SK-N-SH treated with all-trans-retinoic acid at 6 μM for 48 hours (cell line): ENCODE measurements at regions not wholly inside any gene's neighbourhood (a gene's known extent, or its start where the extent isn't known, plus 50 kb on each side); places are given as distances from the start of the nearest gene placed in this dataset.

Source experiments
- ATAC-seq: fragments of 200-7000 bp; cut with Tn5 transposase; 3 replicates; pipeline ENCODE4 v1.9.1; 2020; ENCODE audit warnings: mild to moderate bottlenecking, moderate library complexity
- BACH2 ChIP-seq: fragments of 250-450 bp; sonication (Bioruptor Pico); IDR thresholded peaks from 2 replicates; pipeline ENCODE4 v1.9.0; 2021; ENCODE audit warnings: mild to moderate bottlenecking, borderline replicate concordance
- CSDC2 ChIP-seq: fragments of 250-450 bp; sonication (Bioruptor Pico); IDR thresholded peaks from 2 replicates; pipeline ENCODE4 v1.5.0; 2020; ENCODE audit warnings: mild to moderate bottlenecking, moderate library complexity
- ESRRG ChIP-seq: fragments of 250-450 bp; sonication (Bioruptor Pico); IDR thresholded peaks from 2 replicates; pipeline ENCODE4 v1.6.1; 2021; ENCODE audit warnings: mild to moderate bottlenecking
- GLIS3 ChIP-seq: fragments of 250-450 bp; sonication (Bioruptor Pico); IDR thresholded peaks from 2 replicates; pipeline ENCODE4 v1.5.0; 2020; ENCODE audit warnings: mild to moderate bottlenecking, moderate library complexity
- ISL1 ChIP-seq: fragments of 250-450 bp; sonication (Bioruptor Pico); IDR thresholded peaks from 2 replicates; pipeline ENCODE4 v2.1.2; 2022; ENCODE audit warnings: mild to moderate bottlenecking, moderate library complexity
- OSR1 ChIP-seq: fragments of 250-450 bp; sonication (Bioruptor Pico); IDR thresholded peaks from 2 replicates; pipeline ENCODE4 v1.8.0; 2022; ENCODE audit warnings: moderate library complexity, mild to moderate bottlenecking, inconsistent platforms
- PATZ1 ChIP-seq: fragments of 250-450 bp; sonication (Bioruptor Pico); IDR thresholded peaks from 2 replicates; pipeline ENCODE4 v1.8.0; 2020; ENCODE audit warnings: mild to moderate bottlenecking, moderate library complexity, borderline replicate concordance
- POU6F1 ChIP-seq: fragments of 250-450 bp; sonication (Bioruptor Pico); IDR thresholded peaks from 2 replicates; pipeline ENCODE4 v1.8.0; 2021; ENCODE audit warnings: low read depth, mild to moderate bottlenecking, moderate library complexity, borderline replicate concordance
- PPARA ChIP-seq: fragments of 250-450 bp; sonication (Bioruptor Pico); IDR thresholded peaks from 2 replicates; pipeline ENCODE4 v1.5.0; 2020; ENCODE audit warnings: mild to moderate bottlenecking, borderline replicate concordance
- RARB ChIP-seq: fragments of 250-450 bp; sonication (Bioruptor Pico); IDR thresholded peaks from 2 replicates; pipeline ENCODE4 v1.8.0; 2021; ENCODE audit warnings: mild to moderate bottlenecking, moderate library complexity
- SNAI2 ChIP-seq: fragments of 250-450 bp; sonication (Bioruptor Pico); IDR thresholded peaks from 2 replicates; pipeline ENCODE4 v1.5.0; 2020; ENCODE audit warnings: mild to moderate bottlenecking, moderate library complexity
- TOX ChIP-seq: fragments of 250-450 bp; sonication (Bioruptor Pico); IDR thresholded peaks from 2 replicates; pipeline ENCODE4 v1.8.0; 2021; ENCODE audit warnings: mild to moderate bottlenecking, moderate library complexity, borderline replicate concordance
- TSHZ2 ChIP-seq: fragments of 250-450 bp; sonication (Bioruptor Pico); IDR thresholded peaks from 2 replicates; pipeline ENCODE4 v1.5.0; 2020; ENCODE audit warnings: mild to moderate bottlenecking, moderate library complexity
- ZC3H10 ChIP-seq: fragments of 250-450 bp; sonication (Bioruptor Pico); IDR thresholded peaks from 2 replicates; pipeline ENCODE4 v1.5.1; 2021; ENCODE audit warnings: mild to moderate bottlenecking, moderate library complexity
- ZFP3 ChIP-seq: fragments of 250-450 bp; sonication (Bioruptor Pico); IDR thresholded peaks from 2 replicates; pipeline ENCODE4 v1.5.0; 2020; ENCODE audit warnings: mild to moderate bottlenecking, moderate library complexity
- ZNF565 ChIP-seq: fragments of 450-650 bp; formaldehyde crosslinking; conservative IDR thresholded peaks from 2 replicates; pipeline ENCODE4 v1.5.0; 2020; ENCODE audit warnings: low read depth, mild to moderate bottlenecking, moderate library complexity
- ZNF70 ChIP-seq: fragments of 450-650 bp; formaldehyde crosslinking; IDR thresholded peaks from 2 replicates; pipeline ENCODE4 v1.5.0; 2020; ENCODE audit warnings: mild to moderate bottlenecking, moderate library complexity
- TF ChIP-seq, protein P1 (sequence below): fragments of 250-450 bp; sonication (Bioruptor Pico); IDR thresholded peaks from 2 replicates; pipeline ENCODE4 v1.5.1; 2020; ENCODE audit warnings: low read depth, mild to moderate bottlenecking, moderate library complexity
- TF ChIP-seq, protein P2 (sequence below): fragments of 250-450 bp; sonication (Bioruptor Pico); IDR thresholded peaks from 2 replicates; pipeline ENCODE4 v1.5.1; 2021; ENCODE audit warnings: mild to moderate bottlenecking, moderate library complexity

DNA sequence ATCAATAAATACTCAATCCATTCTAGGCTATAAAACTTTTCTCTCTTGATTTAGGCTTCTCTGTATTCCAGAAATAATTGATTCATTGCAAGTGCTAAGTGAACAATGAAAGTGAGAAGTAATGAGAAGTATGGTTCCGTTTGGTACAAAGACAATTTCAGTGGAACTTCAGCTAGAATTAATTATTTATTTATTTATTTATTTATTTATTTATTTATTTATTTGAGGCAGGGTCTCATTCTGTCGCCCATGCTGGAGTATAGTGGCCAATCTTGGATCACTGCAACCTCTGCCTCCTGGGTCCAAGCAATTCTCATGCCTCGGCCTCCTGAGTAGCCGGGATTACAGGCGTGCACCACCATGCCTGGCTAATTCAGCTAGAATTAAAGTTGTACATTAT lies 262.1 kb downstream of the B3GLCT start (continued):
- TF ChIP-seq, protein P1, sequence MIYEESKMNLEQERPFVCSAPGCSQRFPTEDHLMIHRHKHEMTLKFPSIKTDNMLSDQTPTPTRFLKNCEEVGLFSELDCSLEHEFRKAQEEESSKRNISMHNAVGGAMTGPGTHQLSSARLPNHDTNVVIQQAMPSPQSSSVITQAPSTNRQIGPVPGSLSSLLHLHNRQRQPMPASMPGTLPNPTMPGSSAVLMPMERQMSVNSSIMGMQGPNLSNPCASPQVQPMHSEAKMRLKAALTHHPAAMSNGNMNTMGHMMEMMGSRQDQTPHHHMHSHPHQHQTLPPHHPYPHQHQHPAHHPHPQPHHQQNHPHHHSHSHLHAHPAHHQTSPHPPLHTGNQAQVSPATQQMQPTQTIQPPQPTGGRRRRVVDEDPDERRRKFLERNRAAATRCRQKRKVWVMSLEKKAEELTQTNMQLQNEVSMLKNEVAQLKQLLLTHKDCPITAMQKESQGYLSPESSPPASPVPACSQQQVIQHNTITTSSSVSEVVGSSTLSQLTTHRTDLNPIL (CRISPR knock-in tag): no peak
- TF ChIP-seq ZNF565 (no peak), ISL1 (CRISPR knock-in tag) (no peak)
- TF ChIP-seq, protein P2, sequence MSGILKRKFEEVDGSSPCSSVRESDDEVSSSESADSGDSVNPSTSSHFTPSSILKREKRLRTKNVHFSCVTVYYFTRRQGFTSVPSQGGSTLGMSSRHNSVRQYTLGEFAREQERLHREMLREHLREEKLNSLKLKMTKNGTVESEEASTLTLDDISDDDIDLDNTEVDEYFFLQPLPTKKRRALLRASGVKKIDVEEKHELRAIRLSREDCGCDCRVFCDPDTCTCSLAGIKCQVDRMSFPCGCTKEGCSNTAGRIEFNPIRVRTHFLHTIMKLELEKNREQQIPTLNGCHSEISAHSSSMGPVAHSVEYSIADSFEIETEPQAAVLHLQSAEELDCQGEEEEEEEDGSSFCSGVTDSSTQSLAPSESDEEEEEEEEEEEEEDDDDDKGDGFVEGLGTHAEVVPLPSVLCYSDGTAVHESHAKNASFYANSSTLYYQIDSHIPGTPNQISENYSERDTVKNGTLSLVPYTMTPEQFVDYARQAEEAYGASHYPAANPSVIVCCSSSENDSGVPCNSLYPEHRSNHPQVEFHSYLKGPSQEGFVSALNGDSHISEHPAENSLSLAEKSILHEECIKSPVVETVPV (CRISPR knock-in tag): no peak

GRCh38 chr13:31462766-31463165 lies 263.0 kb downstream of the B3GLCT start:
- no peak for ATAC-seq
- TF ChIP-seq ZNF565: no peak
- TF ChIP-seq OSR1 (CRISPR knock-in tag): no peak
- no peak for TF ChIP-seq TOX
- TF ChIP-seq GLIS3 (CRISPR knock-in tag): no peak
- no peak for TF ChIP-seq BACH2 (CRISPR knock-in tag)
- no peak for TF ChIP-seq ZNF70
- no peak for TF ChIP-seq RARB
- TF ChIP-seq ZFP3 (CRISPR knock-in tag): no peak
- no peak for TF ChIP-seq PPARA
- TF ChIP-seq ESRRG (CRISPR knock-in tag): no peak
- no peak for TF ChIP-seq ZC3H10
- TF ChIP-seq POU6F1 (CRISPR knock-in tag): no peak
- TF ChIP-seq PATZ1 (CRISPR knock-in tag): no peak

GRCh38 chr13:31468114-31468902 lies 268.5 kb downstream of the B3GLCT start:
- ATAC-seq: no peak
- TF ChIP-seq TSHZ2 (no peak), GLIS3 (CRISPR knock-in tag) (no peak), SNAI2 (CRISPR knock-in tag) (no peak), CSDC2 (CRISPR knock-in tag) (no peak)
- TF ChIP-seq, protein P2 (CRISPR knock-in tag): no peak
